ENCODE measurements at regions not wholly inside any gene's neighbourhood (a gene's known extent, or its start where the extent isn't known, plus 50 kb on each side); places are given as distances from the start of the nearest gene placed in this dataset.

GRCh38 chr12:65612440-65612839 lies 211.8 kb upstream of the HMGA2 start:
- H3K27me3 Mint-ChIP-seq, result no peaks in the 10 kb centered on the region
- H3K36me3 Mint-ChIP-seq (ENCODE audit: low read depth), result no peaks in the 10 kb centered on the region
- no peaks in the 10 kb centered on the region for H3K9me3 Mint-ChIP-seq
- DNase-seq, result no peak
- no peak overlapping the region for H3K27ac Mint-ChIP-seq
- intact Hi-C loops (cut with micrococcal nuclease), result no loop called here
- no peaks in the 10 kb centered on the region for H3K4me1 Mint-ChIP-seq
- H3K4me3 Mint-ChIP-seq, result no peak overlapping the region

GRCh38 chr12:65613692-65614091 lies 210.6 kb upstream of the HMGA2 start:
- H3K27me3 Mint-ChIP-seq, result no peaks in the 10 kb centered on the region

GRCh38 chr12:65614259-65614889 lies 209.9 kb upstream of the HMGA2 start:
- Mint-ChIP-seq H3K9me3 (no peaks in the 10 kb centered on the region), H3K36me3 (ENCODE audit: low read depth) (no peaks in the 10 kb centered on the region), H3K4me3 (no peak overlapping the region), H3K27ac (no peak overlapping the region), H3K27me3 (no peaks in the 10 kb centered on the region), H3K4me1 (peaks cover 2% of the 10 kb centered on the region)
- DNase-seq, result no peak
- intact Hi-C loops (cut with micrococcal nuclease), result no loop called here

More at GRCh38 chr12:65613692-65614091, 210.6 kb upstream of the HMGA2 start:
- Mint-ChIP-seq H3K27ac (no peak overlapping the region), H3K9me3 (no peaks in the 10 kb centered on the region), H3K36me3 (ENCODE audit: low read depth) (no peaks in the 10 kb centered on the region), H3K4me3 (no peak overlapping the region), H3K4me1 (no peaks in the 10 kb centered on the region)
- no peak for DNase-seq
- intact Hi-C loops (cut with micrococcal nuclease), result no loop called here

- no peak for DNase-seq
- intact Hi-C loops (cut with micrococcal nuclease), result loop anchor here (5.0 kb wide), 1 partner anchor 42 kb away; no protein-coding TSS in a partner anchor
- no peak overlapping the region for H3K4me3 Mint-ChIP-seq
- no peaks in the 10 kb centered on the region for H3K27me3 Mint-ChIP-seq
- no peaks in the 10 kb centered on the region for H3K9me3 Mint-ChIP-seq
- H3K4me1 Mint-ChIP-seq, result peaks cover 2% of the 10 kb centered on the region
- H3K27ac Mint-ChIP-seq, result no peak overlapping the region
- H3K36me3 Mint-ChIP-seq (ENCODE audit: low read depth), result no peaks in the 10 kb centered on the region
Observed at GRCh38 chr12:65615118-65615517, 209.2 kb upstream of the HMGA2 start.

- Mint-ChIP-seq H3K9me3 (no peaks in the 10 kb centered on the region), H3K27me3 (no peaks in the 10 kb centered on the region), H3K27ac (no peak overlapping the region), H3K4me3 (no peak overlapping the region), H3K4me1 (peaks cover 2% of the 10 kb centered on the region), H3K36me3 (ENCODE audit: low read depth) (no peaks in the 10 kb centered on the region)
- intact Hi-C loops (cut with micrococcal nuclease), result loop anchor here (5.0 kb wide), 1 partner anchor 41 kb away; no protein-coding TSS in a partner anchor
- no peak for DNase-seq
Observed at GRCh38 chr12:65616022-65616421, 208.3 kb upstream of the HMGA2 start.

- Mint-ChIP-seq H3K36me3 (ENCODE audit: low read depth) (no peaks in the 10 kb centered on the region), H3K9me3 (no peaks in the 10 kb centered on the region), H3K4me1 (peaks cover 2% of the 10 kb centered on the region), H3K4me3 (no peak overlapping the region), H3K27ac (peak overlapping the region; percentile 42), H3K27me3 (no peaks in the 10 kb centered on the region)
- intact Hi-C loops (cut with micrococcal nuclease), result loop anchor here (5.0 kb wide), 1 partner anchor 39 kb away; no protein-coding TSS in a partner anchor
- no peak for DNase-seq
Observed at GRCh38 chr12:65618588-65618987, 205.7 kb upstream of the HMGA2 start.

GRCh38 chr12:65619018-65619417 lies 205.3 kb upstream of the HMGA2 start:
- intact Hi-C loops (cut with micrococcal nuclease), result loop anchor here (5.0 kb wide), 1 partner anchor 38 kb away; no protein-coding TSS in a partner anchor
- Mint-ChIP-seq H3K36me3 (ENCODE audit: low read depth) (no peaks in the 10 kb centered on the region), H3K9me3 (no peaks in the 10 kb centered on the region), H3K4me3 (no peak overlapping the region), H3K4me1 (peaks cover 2% of the 10 kb centered on the region), H3K27ac (peak overlapping the region; percentile 42), H3K27me3 (no peaks in the 10 kb centered on the region)
- no peak for DNase-seq

GRCh38 chr12:65620046-65620445 lies 204.2 kb upstream of the HMGA2 start:
- no peak for DNase-seq
- no peaks in the 10 kb centered on the region for H3K27me3 Mint-ChIP-seq
- intact Hi-C loops (cut with micrococcal nuclease), result no loop called here
- no peaks in the 10 kb centered on the region for H3K9me3 Mint-ChIP-seq
- peaks cover 2% of the 10 kb centered on the region for H3K4me1 Mint-ChIP-seq
- no peak overlapping the region for H3K27ac Mint-ChIP-seq
- no peaks in the 10 kb centered on the region for H3K36me3 Mint-ChIP-seq (ENCODE audit: low read depth)
- no peak overlapping the region for H3K4me3 Mint-ChIP-seq

- H3K27ac Mint-ChIP-seq, result no peak overlapping the region
- intact Hi-C loops (cut with micrococcal nuclease), result no loop called here
- H3K9me3 Mint-ChIP-seq, result no peaks in the 10 kb centered on the region
- no peak overlapping the region for H3K4me3 Mint-ChIP-seq
- peaks cover 2% of the 10 kb centered on the region for H3K4me1 Mint-ChIP-seq
- no peaks in the 10 kb centered on the region for H3K27me3 Mint-ChIP-seq
- no peak for DNase-seq
- no peaks in the 10 kb centered on the region for H3K36me3 Mint-ChIP-seq (ENCODE audit: low read depth)
Observed at GRCh38 chr12:65622056-65622455, 202.2 kb upstream of the HMGA2 start.

- Mint-ChIP-seq H3K4me1 (peaks cover 2% of the 10 kb centered on the region), H3K27ac (no peak overlapping the region), H3K27me3 (no peaks in the 10 kb centered on the region), H3K4me3 (no peak overlapping the region), H3K36me3 (ENCODE audit: low read depth) (no peaks in the 10 kb centered on the region), H3K9me3 (no peaks in the 10 kb centered on the region)
- intact Hi-C loops (cut with micrococcal nuclease), result no loop called here
- no peak for DNase-seq
Observed at GRCh38 chr12:65623507-65623906, 200.8 kb upstream of the HMGA2 start.

- DNase-seq, result no peak
- Mint-ChIP-seq H3K9me3 (no peaks in the 10 kb centered on the region), H3K4me1 (no peaks in the 10 kb centered on the region), H3K4me3 (no peak overlapping the region), H3K27ac (no peak overlapping the region), H3K36me3 (ENCODE audit: low read depth) (no peaks in the 10 kb centered on the region), H3K27me3 (no peaks in the 10 kb centered on the region)
- intact Hi-C loops (cut with micrococcal nuclease), result no loop called here
Observed at GRCh38 chr12:65624554-65625086, 199.7 kb upstream of the HMGA2 start.

- Mint-ChIP-seq H3K4me3 (no peak overlapping the region), H3K4me1 (no peaks in the 10 kb centered on the region), H3K9me3 (no peaks in the 10 kb centered on the region), H3K27ac (no peak overlapping the region), H3K36me3 (ENCODE audit: low read depth) (no peaks in the 10 kb centered on the region), H3K27me3 (no peaks in the 10 kb centered on the region)
- intact Hi-C loops (cut with micrococcal nuclease), result no loop called here
- DNase-seq, result no peak
Observed at GRCh38 chr12:65628061-65628460, 196.2 kb upstream of the HMGA2 start.

GRCh38 chr12:65630555-65630954 lies 193.7 kb upstream of the HMGA2 start:
- Mint-ChIP-seq H3K4me3 (no peak overlapping the region), H3K9me3 (no peaks in the 10 kb centered on the region), H3K27me3 (no peaks in the 10 kb centered on the region), H3K4me1 (no peaks in the 10 kb centered on the region), H3K36me3 (ENCODE audit: low read depth) (no peaks in the 10 kb centered on the region), H3K27ac (no peak overlapping the region)
- intact Hi-C loops (cut with micrococcal nuclease), result no loop called here
- DNase-seq, result no peak

GRCh38 chr12:65631621-65632111 lies 192.6 kb upstream of the HMGA2 start:
- Mint-ChIP-seq H3K4me1 (no peaks in the 10 kb centered on the region), H3K9me3 (no peaks in the 10 kb centered on the region), H3K4me3 (no peak overlapping the region), H3K27ac (no peak overlapping the region), H3K27me3 (no peaks in the 10 kb centered on the region), H3K36me3 (ENCODE audit: low read depth) (no peaks in the 10 kb centered on the region)
- DNase-seq, result no peak
- intact Hi-C loops (cut with micrococcal nuclease), result no loop called here
